NCI-H524 (cell line): ENCODE measurements at regions not wholly inside any gene's neighbourhood (a gene's known extent, or its start where the extent isn't known, plus 50 kb on each side); places are given as distances from the start of the nearest gene placed in this dataset.
"Not testable (repeated sequence)": the region's sequence is repeated elsewhere in the genome, so short reads cannot be mapped to it uniquely, and the experiment has no call there.

Experiments used
- DNase-seq, 2 experiments: peaks; one replicate each; lab custom pipeline; 2025; lab: John Stamatoyannopoulos, UW

GRCh38 chr2:236375973-236376476 lies 111.8 kb upstream of the ASB18 start:
- DNase-seq = no peak

DNA sequence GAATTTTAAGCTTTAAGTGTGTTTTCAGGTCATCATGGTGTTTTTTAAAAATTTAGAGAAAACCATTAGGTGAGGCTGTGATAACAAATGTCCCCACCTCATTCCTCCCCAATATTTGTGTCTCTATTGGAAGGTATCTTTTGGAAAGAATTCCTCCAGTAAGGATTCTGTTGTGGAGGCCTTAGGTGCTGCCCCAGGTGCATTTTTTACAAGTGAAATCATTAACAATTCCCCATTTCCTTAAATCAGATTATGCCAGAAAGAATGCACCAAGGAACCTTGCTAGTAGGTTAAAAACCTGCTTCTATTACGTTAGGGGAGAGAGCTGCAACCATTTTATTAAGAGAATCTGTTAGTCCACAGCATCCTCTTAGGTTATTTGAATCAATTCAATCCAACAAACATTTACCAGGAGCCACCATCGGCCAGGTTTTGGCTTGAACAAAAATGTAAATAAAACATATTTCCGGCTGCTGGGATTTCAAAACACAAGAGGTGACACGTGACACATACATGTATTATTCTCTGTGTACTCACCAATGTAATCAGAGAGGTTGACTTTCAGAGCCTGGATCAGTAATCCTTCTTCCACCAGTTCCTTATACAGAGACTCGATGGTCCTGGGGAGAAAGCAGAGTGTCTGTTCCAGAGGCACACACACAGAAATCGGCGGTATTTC lies 112.5 kb upstream of the ASB18 start:
- no peak for DNase-seq

- DNase-seq = no peak
Measured at GRCh38 chr2:236380051-236380612, 115.9 kb upstream of the ASB18 start.

- DNase-seq = peak in 1 of 2 experiments; percentile 63
Measured at GRCh38 chr2:236381253-236381652, 117.0 kb upstream of the ASB18 start.

GRCh38 chr2:236389284-236390216 lies 125.3 kb upstream of the ASB18 start:
- not testable (repeated sequence) for DNase-seq

DNA sequence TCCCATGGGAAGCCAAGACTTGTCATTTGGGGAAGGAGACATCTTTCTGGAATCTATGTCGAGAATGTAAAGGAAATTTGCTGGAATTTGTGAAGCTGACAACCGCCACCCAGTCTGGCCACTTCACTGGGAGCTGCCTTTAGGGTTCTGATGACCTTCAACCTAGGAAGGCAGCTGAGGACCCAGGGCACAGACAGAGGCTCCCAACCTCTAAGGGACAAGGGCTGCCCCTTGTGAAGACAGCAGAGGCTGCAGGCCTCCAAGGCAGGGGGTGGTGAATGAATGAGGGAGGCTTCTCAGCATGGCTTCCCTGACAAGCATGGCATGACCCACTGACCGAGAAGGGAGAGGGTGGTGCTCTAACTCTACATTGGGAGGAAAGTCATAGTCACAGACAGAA lies 128.9 kb upstream of the ASB18 start:
- DNase-seq = no peak

GRCh38 chr2:236393581-236393980 lies 129.4 kb upstream of the ASB18 start:
- DNase-seq = no peak

DNA sequence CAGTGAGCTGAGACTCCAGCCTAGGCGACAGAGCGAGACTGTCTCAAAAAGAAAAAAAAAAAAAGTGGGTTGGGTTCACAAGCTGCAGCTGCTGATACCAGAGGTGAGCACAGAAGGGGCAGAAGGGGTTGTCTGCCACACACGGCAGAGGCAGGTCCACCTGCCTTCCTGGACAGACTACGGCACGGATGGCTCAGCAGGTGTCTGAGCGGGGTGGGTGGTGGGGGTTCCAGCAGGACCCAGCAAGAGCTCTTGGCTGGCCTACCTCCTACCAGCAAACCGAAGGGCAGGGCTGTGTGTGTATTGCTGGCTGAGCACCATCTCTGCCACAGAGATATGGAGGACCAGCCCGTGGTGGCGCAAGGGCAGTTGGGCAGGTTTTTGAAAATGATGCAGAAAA lies 130.4 kb upstream of the ASB18 start:
- DNase-seq = no peak

DNA sequence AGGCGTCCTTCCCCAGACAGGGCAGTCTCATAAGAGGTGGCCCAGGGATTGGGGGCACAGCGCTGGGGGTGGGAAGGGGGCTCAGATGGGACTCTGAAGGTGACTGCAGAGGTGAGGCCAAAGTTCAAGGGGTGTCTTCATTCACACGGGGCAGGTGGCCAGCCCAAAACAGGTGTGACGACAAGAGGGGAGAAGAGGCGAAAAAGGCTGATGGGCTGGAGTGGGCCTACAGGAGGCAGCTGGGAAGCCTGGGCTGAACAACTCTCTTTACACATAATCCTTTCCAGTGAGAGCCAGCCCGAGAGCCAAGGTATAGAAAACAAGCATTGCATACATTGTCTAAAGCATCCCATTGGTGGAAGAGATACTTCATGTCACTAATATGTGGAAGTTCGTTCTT lies 130.9 kb upstream of the ASB18 start:
- DNase-seq = peak in 1 of 2 experiments; percentile 3

DNA sequence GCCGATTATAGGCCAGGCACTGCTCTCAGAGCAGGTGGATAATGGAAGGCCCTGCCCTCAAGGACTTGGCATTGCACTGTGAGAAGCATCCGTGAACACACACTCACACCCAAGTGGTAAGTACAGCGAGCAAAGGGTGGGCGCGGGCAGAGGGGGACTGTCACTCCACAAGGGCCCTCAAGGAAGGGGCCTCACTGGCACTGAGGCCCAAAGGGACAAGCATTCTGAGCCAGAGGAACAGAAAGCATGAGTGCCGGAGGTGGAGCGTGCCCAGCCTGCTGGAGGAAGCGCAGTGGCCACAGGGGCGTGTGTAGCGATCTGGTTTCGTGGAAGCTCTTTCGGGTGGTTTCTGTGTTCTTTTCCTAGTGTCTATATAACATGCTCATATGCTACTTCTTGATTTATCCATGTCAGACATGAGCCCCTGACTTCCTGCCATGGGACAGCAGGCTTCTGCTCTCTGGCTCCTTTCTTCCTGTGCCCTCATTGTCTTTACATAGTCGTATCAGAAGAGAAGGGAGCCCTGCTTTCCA lies 132.7 kb upstream of the ASB18 start:
- DNase-seq = no peak

DNA sequence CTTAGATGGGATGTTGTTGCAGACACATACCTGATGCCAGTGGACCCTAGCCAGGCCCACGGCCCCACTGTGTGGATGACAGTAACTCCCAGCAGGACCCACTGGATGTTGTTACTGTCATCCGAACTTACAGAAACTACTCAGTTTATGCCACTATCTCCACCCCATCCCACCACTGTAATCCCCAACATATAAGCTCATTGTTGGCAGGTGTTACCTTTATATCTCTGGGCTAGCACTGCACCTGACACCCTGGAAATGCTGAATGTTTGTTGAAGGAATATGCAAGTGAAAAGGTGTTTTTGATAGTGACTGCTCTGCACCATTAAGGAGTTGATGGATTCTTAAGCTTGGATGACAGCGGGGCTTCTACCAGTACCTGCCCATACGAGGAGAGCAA lies 133.5 kb upstream of the ASB18 start:
- no peak for DNase-seq

- no peak for DNase-seq
Measured at GRCh38 chr2:236399409-236399808, 135.2 kb upstream of the ASB18 start.

DNA sequence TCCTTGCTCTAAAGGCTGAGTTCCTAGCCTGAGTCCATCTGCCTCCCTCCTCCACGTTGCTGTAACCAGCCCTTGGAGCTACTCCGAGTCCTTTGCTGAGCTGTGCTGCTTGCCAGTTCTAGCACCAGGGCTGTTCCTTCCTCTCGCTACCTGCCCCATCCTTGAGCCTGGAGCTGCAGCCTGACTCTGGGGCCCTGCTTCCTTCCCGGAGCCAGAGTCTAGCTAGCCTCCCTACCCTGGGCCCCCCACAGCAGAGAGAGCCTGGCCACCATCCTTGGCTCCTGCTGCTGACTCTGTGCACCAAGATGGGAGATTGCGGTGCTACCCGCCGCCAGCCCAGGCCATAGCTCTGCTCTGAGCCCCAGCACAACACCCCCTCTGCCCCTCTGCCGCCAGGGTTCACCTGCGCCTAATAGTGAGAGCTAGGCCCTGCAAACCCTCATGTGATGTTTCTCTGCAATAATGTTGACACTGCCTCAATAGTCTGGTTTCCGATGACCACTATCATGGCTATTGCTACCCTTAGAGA lies 135.9 kb upstream of the ASB18 start:
- DNase-seq = no peak

- no peak for DNase-seq
Measured at GRCh38 chr2:236400594-236401360, 136.6 kb upstream of the ASB18 start.

GRCh38 chr2:236402033-236402790 lies 138.0 kb upstream of the ASB18 start:
- DNase-seq = no peak

- DNase-seq = peak in 1 of 2 experiments; percentile 17
Measured at GRCh38 chr2:236403125-236403524, 138.9 kb upstream of the ASB18 start.

DNA sequence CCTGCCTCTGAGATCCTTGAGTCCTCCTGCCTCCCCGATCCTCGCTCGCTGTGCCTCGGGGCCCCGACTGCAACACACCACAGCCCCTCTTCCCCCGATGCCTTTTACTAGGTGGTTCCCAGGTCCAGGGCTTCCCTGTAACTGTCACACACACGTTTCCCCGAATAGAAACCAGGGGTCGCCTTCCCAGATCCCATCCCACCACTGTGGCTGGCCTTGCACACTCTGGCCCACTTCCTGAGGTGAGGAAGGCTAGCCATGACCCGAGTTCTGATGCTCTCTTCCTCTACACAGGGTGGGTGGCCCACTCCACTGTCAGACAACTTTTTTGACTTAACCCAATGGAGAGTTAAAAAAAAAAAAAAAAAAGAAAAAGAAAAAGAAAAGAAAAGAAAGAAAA lies 139.6 kb upstream of the ASB18 start:
- DNase-seq = no peak

GRCh38 chr2:236404346-236404745 lies 140.1 kb upstream of the ASB18 start:
- DNase-seq = no peak

DNA sequence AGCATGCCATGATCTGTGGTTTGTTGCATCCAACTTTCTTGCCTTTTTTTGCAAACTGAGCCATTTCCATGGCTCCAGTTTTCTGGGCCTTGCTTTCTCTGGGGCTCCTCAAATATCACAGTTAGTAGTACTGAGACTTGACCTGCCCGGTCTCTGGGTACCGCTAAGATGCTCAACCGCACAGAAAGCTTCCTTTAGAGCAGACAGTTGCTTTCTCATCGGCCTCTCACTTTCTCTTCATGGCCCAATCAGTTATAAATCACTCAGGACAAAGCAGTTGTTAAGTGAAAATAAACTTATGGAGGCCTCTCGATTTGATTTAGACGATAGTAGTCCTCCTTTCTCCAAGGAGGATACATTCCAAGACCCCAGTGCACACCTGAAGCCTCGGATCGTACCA lies 141.2 kb upstream of the ASB18 start:
- no peak for DNase-seq

GRCh38 chr2:236408090-236408489 lies 143.9 kb upstream of the ASB18 start:
- no peak for DNase-seq

DNA sequence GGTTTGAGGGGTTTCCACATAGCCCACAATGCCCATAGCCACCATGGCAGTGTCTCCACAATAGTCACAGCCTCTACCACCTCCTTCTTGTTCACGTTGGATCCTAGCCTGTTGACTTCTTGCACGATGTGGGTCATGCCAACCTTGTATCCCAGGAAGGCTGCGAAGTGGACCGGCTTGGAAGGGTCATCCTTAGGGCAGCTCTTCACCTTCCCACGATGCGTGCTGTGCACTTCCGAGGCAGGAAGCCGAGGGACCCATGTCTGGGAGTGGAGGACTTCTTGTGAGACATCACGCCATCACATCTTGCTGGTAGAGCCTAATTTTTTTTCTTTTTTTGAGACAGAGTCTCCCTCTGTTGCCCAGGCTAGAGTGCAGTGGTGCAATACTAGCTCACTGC lies 144.6 kb upstream of the ASB18 start:
- no peak for DNase-seq
